WERI-Rb-1 (cell line): ENCODE measurements at regions not wholly inside any gene's neighbourhood (a gene's known extent, or its start where the extent isn't known, plus 50 kb on each side); places are given as distances from the start of the nearest gene placed in this dataset.

Source experiments
- DNase-seq: peaks from one replicate; pipeline ENCODE4 v3.0.0-alpha.2; 2020
- H3K27ac ChIP-seq: fragments of 250-450 bp; sonication (Bioruptor Pico); 2 replicates; pipeline ENCODE4 v1.5.1; 2020; ENCODE audit warnings: mild to moderate bottlenecking, moderate library complexity
- H3K27me3 ChIP-seq: fragments of 250-450 bp; sonication (Bioruptor Pico); 2 replicates; pipeline ENCODE4 v1.5.1; 2021; ENCODE audit warnings: mild to moderate bottlenecking, low read depth, moderate library complexity; ENCODE audit not compliant: insufficient read depth, severe bottlenecking
- H3K36me3 ChIP-seq: fragments of 250-450 bp; sonication (Bioruptor Pico); 2 replicates; pipeline ENCODE4 v1.5.1; 2020; ENCODE audit warnings: mild to moderate bottlenecking, moderate library complexity
- H3K4me3 ChIP-seq: 2 replicates; pipeline ENCODE4 v1.5.1; 2011; ENCODE audit warnings: low read depth, mild to moderate bottlenecking, control low read depth, low read length
- H3K9me3 ChIP-seq: fragments of 250-450 bp; sonication (Bioruptor Pico); 2 replicates; pipeline ENCODE4 v1.5.1; 2021; ENCODE audit warnings: mild to moderate bottlenecking, moderate library complexity; ENCODE audit not compliant: severe bottlenecking
- CTCF ChIP-seq: IDR thresholded peaks from 2 replicates; pipeline ENCODE4 v1.5.1; 2011; ENCODE audit warnings: low read depth, mild to moderate bottlenecking, control low read depth, inconsistent platforms, low read length

GRCh38 chr19:8893419-8893818 lies 61.2 kb downstream of the MBD3L1 start:
- Histone ChIP-seq H3K36me3 (no peaks in the 10 kb centered on the region), H3K27ac (no peak overlapping the region), H3K4me3 (no peak overlapping the region), H3K27me3 (peaks cover 59% of the 10 kb centered on the region), H3K9me3 (no peaks in the 10 kb centered on the region)
- no peak for DNase-seq
- no peak for TF ChIP-seq CTCF

- TF ChIP-seq CTCF = no peak
- H3K9me3 ChIP-seq = no peaks in the 10 kb centered on the region
- no peak for DNase-seq
- no peak overlapping the region for H3K27ac ChIP-seq
- H3K27me3 ChIP-seq = peaks cover 47% of the 10 kb centered on the region
- H3K4me3 ChIP-seq = no peak overlapping the region
- H3K36me3 ChIP-seq = no peaks in the 10 kb centered on the region
Measured at GRCh38 chr19:8897106-8897505, 64.9 kb downstream of the MBD3L1 start.

GRCh38 chr19:8899356-8899755 lies 67.2 kb downstream of the MBD3L1 start:
- Histone ChIP-seq H3K4me3 (no peak overlapping the region), H3K27me3 (peaks cover 43% of the 10 kb centered on the region), H3K9me3 (no peaks in the 10 kb centered on the region), H3K27ac (no peak overlapping the region), H3K36me3 (no peaks in the 10 kb centered on the region)
- no peak for DNase-seq
- no peak for TF ChIP-seq CTCF

- Histone ChIP-seq H3K4me3 (no peak overlapping the region), H3K27me3 (peaks cover 36% of the 10 kb centered on the region), H3K9me3 (no peaks in the 10 kb centered on the region), H3K27ac (no peak overlapping the region), H3K36me3 (no peaks in the 10 kb centered on the region)
- no peak for DNase-seq
- no peak for TF ChIP-seq CTCF
Measured at GRCh38 chr19:8900421-8900820, 68.2 kb downstream of the MBD3L1 start.

GRCh38 chr19:8902520-8902919 lies 70.3 kb downstream of the MBD3L1 start:
- H3K9me3 ChIP-seq = no peaks in the 10 kb centered on the region
- TF ChIP-seq CTCF = no peak

GRCh38 chr19:8904597-8904996 lies 72.4 kb downstream of the MBD3L1 start:
- H3K27me3 ChIP-seq = peaks cover 11% of the 10 kb centered on the region
- no peak for TF ChIP-seq CTCF
- H3K4me3 ChIP-seq = no peak overlapping the region
- H3K9me3 ChIP-seq = no peaks in the 10 kb centered on the region
- H3K27ac ChIP-seq = no peak overlapping the region
- no peaks in the 10 kb centered on the region for H3K36me3 ChIP-seq
- DNase-seq = no peak

More at GRCh38 chr19:8902520-8902919, 70.3 kb downstream of the MBD3L1 start:
- Histone ChIP-seq H3K4me3 (no peak overlapping the region), H3K36me3 (no peaks in the 10 kb centered on the region), H3K27ac (no peak overlapping the region), H3K27me3 (peaks cover 21% of the 10 kb centered on the region)
- no peak for DNase-seq
